WTC11 (cell line): ENCODE measurements at regions not wholly inside any gene's neighbourhood (a gene's known extent, or its start where the extent isn't known, plus 50 kb on each side); places are given as distances from the start of the nearest gene placed in this dataset.

Experiments used
- ATAC-seq: fragments of 200-7000 bp; cut with Tn5 transposase; 2 replicates; pipeline ENCODE4 v1.10.0; 2021; ENCODE audit warnings: mild to moderate bottlenecking, moderate library complexity
- CTCF ChIA-PET: fragments of 300-600 bp; sonication (Branson Sonifier 250); formaldehyde crosslinking; loops from one replicate; lab custom pipeline; 2021; ENCODE audit warnings: antibody characterized with exemption; lab: Charles Lee
- POLR2A ChIA-PET: fragments of 350-600 bp; sonication (Branson Sonifier 250); formaldehyde crosslinking; loops from one replicate; lab custom pipeline; 2021; ENCODE audit warnings: antibody characterized with exemption; lab: Charles Lee
- DNase-seq: peaks from one replicate; pipeline ENCODE4 v3.0.0; 2021; ENCODE audit warnings: low spot score
- H3K27ac Mint-ChIP-seq: 2 replicates; pipeline ENCODE4 v1.8.0; 2021; ENCODE audit warnings: mixed read lengths
- H3K27me3 Mint-ChIP-seq: 2 replicates; pipeline ENCODE4 v1.8.0; 2021; ENCODE audit warnings: low read depth, mild to moderate bottlenecking, moderate library complexity, mixed read lengths
- H3K36me3 Mint-ChIP-seq: 2 replicates; pipeline ENCODE4 v1.8.0; 2021; ENCODE audit warnings: mixed read lengths
- H3K4me1 Mint-ChIP-seq: 2 replicates; pipeline ENCODE4 v1.8.0; 2022; ENCODE audit warnings: mixed read lengths
- H3K4me3 Mint-ChIP-seq: 2 replicates; pipeline ENCODE4 v1.8.0; 2021; ENCODE audit warnings: mild to moderate bottlenecking, moderate library complexity, mixed read lengths
- H3K9me3 Mint-ChIP-seq: 2 replicates; pipeline ENCODE4 v1.8.0; 2021; ENCODE audit warnings: mixed read lengths
- FOXP1 ChIP-seq: sonication (generic); formaldehyde crosslinking; IDR thresholded peaks from 2 replicates; pipeline ENCODE4 v1.8.0; 2022; ENCODE audit warnings: missing genetic modification reagents, mild to moderate bottlenecking, moderate library complexity, borderline replicate concordance
- HMGA2 ChIP-seq: fragments of 250-450 bp; sonication (Bioruptor Pico); IDR thresholded peaks from 2 replicates; pipeline ENCODE4 v1.4.0; 2021; ENCODE audit warnings: mild to moderate bottlenecking, moderate library complexity
- JUN ChIP-seq: sonication (generic); formaldehyde crosslinking; IDR thresholded peaks from 2 replicates; pipeline ENCODE4 v1.8.0; 2023; ENCODE audit warnings: mild to moderate bottlenecking, missing genetic modification reagents
- NFE2L1 ChIP-seq: sonication (generic); formaldehyde crosslinking; IDR thresholded peaks from 2 replicates; pipeline ENCODE4 v1.8.1; 2023; ENCODE audit warnings: missing genetic modification reagents
- OVOL2 ChIP-seq: fragments of 250-450 bp; sonication (Bioruptor Pico); IDR thresholded peaks from 2 replicates; pipeline ENCODE4 v1.9.0; 2021; ENCODE audit warnings: mild to moderate bottlenecking, borderline replicate concordance
- SMAD3 ChIP-seq: sonication (generic); formaldehyde crosslinking; IDR thresholded peaks from 2 replicates; pipeline ENCODE4 v1.8.0; 2022; ENCODE audit warnings: missing genetic modification reagents, mild to moderate bottlenecking, borderline replicate concordance
- SMAD4 ChIP-seq: sonication (generic); formaldehyde crosslinking; IDR thresholded peaks from 2 replicates; pipeline ENCODE4 v1.8.0; 2022; ENCODE audit warnings: mild to moderate bottlenecking, missing genetic modification reagents
- TCF7 ChIP-seq: sonication (generic); formaldehyde crosslinking; IDR thresholded peaks from 2 replicates; pipeline ENCODE4 v1.8.0; 2022; ENCODE audit warnings: mild to moderate bottlenecking, low read depth, missing genetic modification reagents, moderate library complexity
- TEAD4 ChIP-seq: sonication (generic); formaldehyde crosslinking; IDR thresholded peaks from 2 replicates; pipeline ENCODE4 v1.8.0; 2022; ENCODE audit warnings: mild to moderate bottlenecking, missing genetic modification reagents
- ZNF121 ChIP-seq: sonication (generic); formaldehyde crosslinking; IDR thresholded peaks from 2 replicates; pipeline ENCODE4 v1.8.0; 2023; ENCODE audit warnings: missing genetic modification reagents
- ZNF219 ChIP-seq: sonication (generic); formaldehyde crosslinking; IDR thresholded peaks from 2 replicates; pipeline ENCODE4 v1.8.0; 2023; ENCODE audit warnings: missing genetic modification reagents, mild to moderate bottlenecking, borderline replicate concordance
- ZNF263 ChIP-seq: sonication (generic); formaldehyde crosslinking; IDR thresholded peaks from 2 replicates; pipeline ENCODE4 v1.8.1; 2022; ENCODE audit warnings: low read depth, mild to moderate bottlenecking, moderate library complexity, missing genetic modification reagents
- ZNF423 ChIP-seq: fragments of 250-450 bp; sonication (Bioruptor Pico); IDR thresholded peaks from 2 replicates; pipeline ENCODE4 v2.1.2; 2022; ENCODE audit warnings: mild to moderate bottlenecking, moderate library complexity
- ZNF671 ChIP-seq: fragments of 250-450 bp; sonication (Bioruptor Pico); IDR thresholded peaks from 2 replicates; pipeline ENCODE4 v1.8.0; 2021; ENCODE audit warnings: mild to moderate bottlenecking
- TF ChIP-seq, protein P1 (sequence below): fragments of 250-450 bp; sonication (Bioruptor Pico); IDR thresholded peaks from 2 replicates; pipeline ENCODE4 v1.9.0; 2021; ENCODE audit warnings: moderate library complexity, mild to moderate bottlenecking, inconsistent platforms, borderline replicate concordance
- TF ChIP-seq, protein P2 (sequence below): sonication (generic); formaldehyde crosslinking; IDR thresholded peaks from 2 replicates; pipeline ENCODE4 v1.8.1; 2023; ENCODE audit warnings: mild to moderate bottlenecking, missing genetic modification reagents, borderline replicate concordance
- TF ChIP-seq, protein P3 (sequence below): sonication (generic); formaldehyde crosslinking; IDR thresholded peaks from 2 replicates; pipeline ENCODE4 v1.8.1; 2023; ENCODE audit warnings: mild to moderate bottlenecking, missing genetic modification reagents, moderate library complexity
- TF ChIP-seq, protein P4 (sequence below): sonication (generic); formaldehyde crosslinking; IDR thresholded peaks from 2 replicates; pipeline ENCODE4 v1.8.1; 2022; ENCODE audit warnings: mild to moderate bottlenecking, missing genetic modification reagents, moderate library complexity, borderline replicate concordance
- TF ChIP-seq, protein P5 (sequence below): fragments of 200-600 bp; IDR thresholded peaks from 2 replicates; pipeline ENCODE4 v1.8.0; 2022; ENCODE audit warnings: antibody characterized with exemption
- TF ChIP-seq, protein P6 (sequence below): sonication (generic); formaldehyde crosslinking; IDR thresholded peaks from 2 replicates; pipeline ENCODE4 v1.8.1; 2022; ENCODE audit warnings: low read depth, mild to moderate bottlenecking, moderate library complexity, missing genetic modification reagents, borderline replicate concordance
- TF ChIP-seq, protein P7 (sequence below): sonication (generic); formaldehyde crosslinking; IDR thresholded peaks from 2 replicates; pipeline ENCODE4 v1.8.0; 2022; ENCODE audit warnings: mild to moderate bottlenecking, missing genetic modification reagents
- TF ChIP-seq, protein P8 (sequence below): fragments of 250-450 bp; sonication (Bioruptor Pico); IDR thresholded peaks from 2 replicates; pipeline ENCODE4 v1.9.0; 2021; ENCODE audit warnings: mild to moderate bottlenecking, borderline replicate concordance

DNA sequence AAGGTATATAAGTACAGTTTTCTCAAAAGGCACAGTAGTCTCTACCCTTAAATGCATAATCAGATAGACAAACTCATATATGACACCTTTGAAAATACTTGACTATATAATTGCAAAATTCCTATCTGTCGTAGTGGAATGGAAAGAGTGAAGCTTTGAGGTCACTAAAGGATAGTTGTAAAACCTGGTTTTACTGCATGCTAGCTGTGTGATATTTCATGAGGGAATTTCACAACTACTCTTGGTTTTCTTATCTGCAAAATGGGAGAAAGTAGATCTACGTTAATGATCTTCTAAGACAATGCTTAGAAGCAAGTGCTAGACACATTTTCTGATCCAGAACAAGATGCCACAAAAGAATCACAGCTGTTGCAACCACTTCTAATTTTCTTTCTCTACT lies 332.2 kb downstream of the AASDHPPT start:
- H3K4me3 Mint-ChIP-seq: no peak overlapping the region
- TF ChIP-seq NFE2L1: no peak
- TF ChIP-seq, protein P1, sequence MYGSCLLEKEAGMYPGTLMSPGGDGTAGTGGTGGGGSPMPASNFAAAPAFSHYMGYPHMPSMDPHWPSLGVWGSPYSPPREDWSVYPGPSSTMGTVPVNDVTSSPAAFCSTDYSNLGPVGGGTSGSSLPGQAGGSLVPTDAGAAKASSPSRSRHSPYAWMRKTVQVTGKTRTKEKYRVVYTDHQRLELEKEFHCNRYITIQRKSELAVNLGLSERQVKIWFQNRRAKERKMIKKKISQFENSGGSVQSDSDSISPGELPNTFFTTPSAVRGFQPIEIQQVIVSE (CRISPR knock-in tag): no peak
- TF ChIP-seq, protein P2, sequence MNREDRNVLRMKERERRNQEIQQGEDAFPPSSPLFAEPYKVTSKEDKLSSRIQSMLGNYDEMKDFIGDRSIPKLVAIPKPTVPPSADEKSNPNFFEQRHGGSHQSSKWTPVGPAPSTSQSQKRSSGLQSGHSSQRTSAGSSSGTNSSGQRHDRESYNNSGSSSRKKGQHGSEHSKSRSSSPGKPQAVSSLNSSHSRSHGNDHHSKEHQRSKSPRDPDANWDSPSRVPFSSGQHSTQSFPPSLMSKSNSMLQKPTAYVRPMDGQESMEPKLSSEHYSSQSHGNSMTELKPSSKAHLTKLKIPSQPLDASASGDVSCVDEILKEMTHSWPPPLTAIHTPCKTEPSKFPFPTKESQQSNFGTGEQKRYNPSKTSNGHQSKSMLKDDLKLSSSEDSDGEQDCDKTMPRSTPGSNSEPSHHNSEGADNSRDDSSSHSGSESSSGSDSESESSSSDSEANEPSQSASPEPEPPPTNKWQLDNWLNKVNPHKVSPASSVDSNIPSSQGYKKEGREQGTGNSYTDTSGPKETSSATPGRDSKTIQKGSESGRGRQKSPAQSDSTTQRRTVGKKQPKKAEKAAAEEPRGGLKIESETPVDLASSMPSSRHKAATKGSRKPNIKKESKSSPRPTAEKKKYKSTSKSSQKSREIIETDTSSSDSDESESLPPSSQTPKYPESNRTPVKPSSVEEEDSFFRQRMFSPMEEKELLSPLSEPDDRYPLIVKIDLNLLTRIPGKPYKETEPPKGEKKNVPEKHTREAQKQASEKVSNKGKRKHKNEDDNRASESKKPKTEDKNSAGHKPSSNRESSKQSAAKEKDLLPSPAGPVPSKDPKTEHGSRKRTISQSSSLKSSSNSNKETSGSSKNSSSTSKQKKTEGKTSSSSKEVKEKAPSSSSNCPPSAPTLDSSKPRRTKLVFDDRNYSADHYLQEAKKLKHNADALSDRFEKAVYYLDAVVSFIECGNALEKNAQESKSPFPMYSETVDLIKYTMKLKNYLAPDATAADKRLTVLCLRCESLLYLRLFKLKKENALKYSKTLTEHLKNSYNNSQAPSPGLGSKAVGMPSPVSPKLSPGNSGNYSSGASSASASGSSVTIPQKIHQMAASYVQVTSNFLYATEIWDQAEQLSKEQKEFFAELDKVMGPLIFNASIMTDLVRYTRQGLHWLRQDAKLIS (CRISPR knock-in tag): no peak
- TF ChIP-seq TEAD4 (CRISPR knock-in tag): no peak
- TF ChIP-seq ZNF121: no peak
- TF ChIP-seq, protein P3, sequence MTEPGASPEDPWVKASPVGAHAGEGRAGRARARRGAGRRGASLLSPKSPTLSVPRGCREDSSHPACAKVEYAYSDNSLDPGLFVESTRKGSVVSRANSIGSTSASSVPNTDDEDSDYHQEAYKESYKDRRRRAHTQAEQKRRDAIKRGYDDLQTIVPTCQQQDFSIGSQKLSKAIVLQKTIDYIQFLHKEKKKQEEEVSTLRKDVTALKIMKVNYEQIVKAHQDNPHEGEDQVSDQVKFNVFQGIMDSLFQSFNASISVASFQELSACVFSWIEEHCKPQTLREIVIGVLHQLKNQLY: no peak
- TF ChIP-seq ZNF423 (CRISPR knock-in tag): no peak
- TF ChIP-seq, all 79 proteins: peak for 0
- no peak for ATAC-seq
- H3K4me1 Mint-ChIP-seq: no peaks in the 10 kb centered on the region
- H3K36me3 Mint-ChIP-seq: no peaks in the 10 kb centered on the region
- no peaks in the 10 kb centered on the region for H3K27me3 Mint-ChIP-seq
- H3K27ac Mint-ChIP-seq: no peak overlapping the region
- no peak for DNase-seq
- H3K9me3 Mint-ChIP-seq: no peaks in the 10 kb centered on the region
- CTCF ChIA-PET: no interaction called here
- POLR2A ChIA-PET: no interaction called here

DNA sequence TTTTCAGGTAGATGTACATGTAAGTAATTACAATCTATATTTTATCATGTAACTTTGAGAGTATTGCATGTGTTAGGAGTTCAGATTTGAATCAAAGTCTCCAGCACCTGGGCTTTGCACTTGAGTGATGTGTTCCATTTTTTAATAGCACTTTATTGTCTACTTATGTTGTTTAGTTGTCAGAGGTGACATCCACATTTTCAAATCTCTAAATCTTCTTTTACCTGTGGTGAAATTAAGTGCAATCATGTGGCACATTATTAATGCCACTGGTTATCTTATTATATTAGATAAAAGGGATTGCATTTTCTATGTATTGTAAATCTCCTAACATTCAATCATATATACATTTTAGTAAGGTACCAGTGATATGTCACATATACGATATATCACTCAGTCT lies 333.4 kb downstream of the AASDHPPT start:
- ChIA-PET POLR2A (no interaction called here), CTCF (no interaction called here)
- DNase-seq (no peak), ATAC-seq (no peak)
- H3K4me3 Mint-ChIP-seq: no peak overlapping the region
- no peaks in the 10 kb centered on the region for H3K9me3 Mint-ChIP-seq
- H3K4me1 Mint-ChIP-seq: peaks cover 5% of the 10 kb centered on the region
- no peaks in the 10 kb centered on the region for H3K27me3 Mint-ChIP-seq
- H3K36me3 Mint-ChIP-seq: no peaks in the 10 kb centered on the region
- H3K27ac Mint-ChIP-seq: no peak overlapping the region
- TF ChIP-seq SMAD4 (CRISPR knock-in tag) (no peak), JUN (CRISPR knock-in tag) (no peak), OVOL2 (CRISPR knock-in tag) (no peak), SMAD3 (CRISPR knock-in tag) (no peak), HMGA2 (CRISPR knock-in tag) (no peak), ZNF263 (CRISPR knock-in tag) (no peak), ZNF671 (CRISPR knock-in tag) (no peak), FOXP1 (CRISPR knock-in tag) (no peak), TCF7 (CRISPR knock-in tag) (no peak), ZNF219 (CRISPR knock-in tag) (no peak)
- TF ChIP-seq, protein P4, sequence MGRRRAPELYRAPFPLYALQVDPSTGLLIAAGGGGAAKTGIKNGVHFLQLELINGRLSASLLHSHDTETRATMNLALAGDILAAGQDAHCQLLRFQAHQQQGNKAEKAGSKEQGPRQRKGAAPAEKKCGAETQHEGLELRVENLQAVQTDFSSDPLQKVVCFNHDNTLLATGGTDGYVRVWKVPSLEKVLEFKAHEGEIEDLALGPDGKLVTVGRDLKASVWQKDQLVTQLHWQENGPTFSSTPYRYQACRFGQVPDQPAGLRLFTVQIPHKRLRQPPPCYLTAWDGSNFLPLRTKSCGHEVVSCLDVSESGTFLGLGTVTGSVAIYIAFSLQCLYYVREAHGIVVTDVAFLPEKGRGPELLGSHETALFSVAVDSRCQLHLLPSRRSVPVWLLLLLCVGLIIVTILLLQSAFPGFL: no peak
- TF ChIP-seq, protein P5, sequence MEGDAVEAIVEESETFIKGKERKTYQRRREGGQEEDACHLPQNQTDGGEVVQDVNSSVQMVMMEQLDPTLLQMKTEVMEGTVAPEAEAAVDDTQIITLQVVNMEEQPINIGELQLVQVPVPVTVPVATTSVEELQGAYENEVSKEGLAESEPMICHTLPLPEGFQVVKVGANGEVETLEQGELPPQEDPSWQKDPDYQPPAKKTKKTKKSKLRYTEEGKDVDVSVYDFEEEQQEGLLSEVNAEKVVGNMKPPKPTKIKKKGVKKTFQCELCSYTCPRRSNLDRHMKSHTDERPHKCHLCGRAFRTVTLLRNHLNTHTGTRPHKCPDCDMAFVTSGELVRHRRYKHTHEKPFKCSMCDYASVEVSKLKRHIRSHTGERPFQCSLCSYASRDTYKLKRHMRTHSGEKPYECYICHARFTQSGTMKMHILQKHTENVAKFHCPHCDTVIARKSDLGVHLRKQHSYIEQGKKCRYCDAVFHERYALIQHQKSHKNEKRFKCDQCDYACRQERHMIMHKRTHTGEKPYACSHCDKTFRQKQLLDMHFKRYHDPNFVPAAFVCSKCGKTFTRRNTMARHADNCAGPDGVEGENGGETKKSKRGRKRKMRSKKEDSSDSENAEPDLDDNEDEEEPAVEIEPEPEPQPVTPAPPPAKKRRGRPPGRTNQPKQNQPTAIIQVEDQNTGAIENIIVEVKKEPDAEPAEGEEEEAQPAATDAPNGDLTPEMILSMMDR: no peak
- TF ChIP-seq, protein P6, sequence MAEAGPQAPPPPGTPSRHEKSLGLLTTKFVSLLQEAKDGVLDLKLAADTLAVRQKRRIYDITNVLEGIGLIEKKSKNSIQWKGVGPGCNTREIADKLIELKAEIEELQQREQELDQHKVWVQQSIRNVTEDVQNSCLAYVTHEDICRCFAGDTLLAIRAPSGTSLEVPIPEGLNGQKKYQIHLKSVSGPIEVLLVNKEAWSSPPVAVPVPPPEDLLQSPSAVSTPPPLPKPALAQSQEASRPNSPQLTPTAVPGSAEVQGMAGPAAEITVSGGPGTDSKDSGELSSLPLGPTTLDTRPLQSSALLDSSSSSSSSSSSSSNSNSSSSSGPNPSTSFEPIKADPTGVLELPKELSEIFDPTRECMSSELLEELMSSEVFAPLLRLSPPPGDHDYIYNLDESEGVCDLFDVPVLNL (CRISPR knock-in tag): no peak
- TF ChIP-seq, protein P7, sequence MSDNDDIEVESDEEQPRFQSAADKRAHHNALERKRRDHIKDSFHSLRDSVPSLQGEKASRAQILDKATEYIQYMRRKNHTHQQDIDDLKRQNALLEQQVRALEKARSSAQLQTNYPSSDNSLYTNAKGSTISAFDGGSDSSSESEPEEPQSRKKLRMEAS (CRISPR knock-in tag): no peak
- TF ChIP-seq, protein P8, sequence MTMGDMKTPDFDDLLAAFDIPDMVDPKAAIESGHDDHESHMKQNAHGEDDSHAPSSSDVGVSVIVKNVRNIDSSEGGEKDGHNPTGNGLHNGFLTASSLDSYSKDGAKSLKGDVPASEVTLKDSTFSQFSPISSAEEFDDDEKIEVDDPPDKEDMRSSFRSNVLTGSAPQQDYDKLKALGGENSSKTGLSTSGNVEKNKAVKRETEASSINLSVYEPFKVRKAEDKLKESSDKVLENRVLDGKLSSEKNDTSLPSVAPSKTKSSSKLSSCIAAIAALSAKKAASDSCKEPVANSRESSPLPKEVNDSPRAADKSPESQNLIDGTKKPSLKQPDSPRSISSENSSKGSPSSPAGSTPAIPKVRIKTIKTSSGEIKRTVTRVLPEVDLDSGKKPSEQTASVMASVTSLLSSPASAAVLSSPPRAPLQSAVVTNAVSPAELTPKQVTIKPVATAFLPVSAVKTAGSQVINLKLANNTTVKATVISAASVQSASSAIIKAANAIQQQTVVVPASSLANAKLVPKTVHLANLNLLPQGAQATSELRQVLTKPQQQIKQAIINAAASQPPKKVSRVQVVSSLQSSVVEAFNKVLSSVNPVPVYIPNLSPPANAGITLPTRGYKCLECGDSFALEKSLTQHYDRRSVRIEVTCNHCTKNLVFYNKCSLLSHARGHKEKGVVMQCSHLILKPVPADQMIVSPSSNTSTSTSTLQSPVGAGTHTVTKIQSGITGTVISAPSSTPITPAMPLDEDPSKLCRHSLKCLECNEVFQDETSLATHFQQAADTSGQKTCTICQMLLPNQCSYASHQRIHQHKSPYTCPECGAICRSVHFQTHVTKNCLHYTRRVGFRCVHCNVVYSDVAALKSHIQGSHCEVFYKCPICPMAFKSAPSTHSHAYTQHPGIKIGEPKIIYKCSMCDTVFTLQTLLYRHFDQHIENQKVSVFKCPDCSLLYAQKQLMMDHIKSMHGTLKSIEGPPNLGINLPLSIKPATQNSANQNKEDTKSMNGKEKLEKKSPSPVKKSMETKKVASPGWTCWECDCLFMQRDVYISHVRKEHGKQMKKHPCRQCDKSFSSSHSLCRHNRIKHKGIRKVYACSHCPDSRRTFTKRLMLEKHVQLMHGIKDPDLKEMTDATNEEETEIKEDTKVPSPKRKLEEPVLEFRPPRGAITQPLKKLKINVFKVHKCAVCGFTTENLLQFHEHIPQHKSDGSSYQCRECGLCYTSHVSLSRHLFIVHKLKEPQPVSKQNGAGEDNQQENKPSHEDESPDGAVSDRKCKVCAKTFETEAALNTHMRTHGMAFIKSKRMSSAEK (CRISPR knock-in tag): no peak
